Osteocyte (in vitro differentiated cells): ENCODE measurements at regions not wholly inside any gene's neighbourhood (a gene's known extent, or its start where the extent isn't known, plus 50 kb on each side); places are given as distances from the start of the nearest gene placed in this dataset.
A peak's percentile ranks its signal among the peaks of the same experiment; 100 is the strongest.

Experiments used
- DNase-seq: peaks from one replicate; pipeline ENCODE4 v3.0.0; 2021; ENCODE audit warnings: mixed read lengths; ENCODE audit not compliant: unreplicated experiment; ENCODE audit errors: extremely low spot score
- H3K27ac Mint-ChIP-seq: one replicate; pipeline ENCODE4 v1.8.0; 2021; ENCODE audit warnings: mild to moderate bottlenecking, mixed read lengths; ENCODE audit not compliant: unreplicated experiment
- H3K27me3 Mint-ChIP-seq: one replicate; pipeline ENCODE4 v1.8.0; 2021; ENCODE audit warnings: mixed read lengths; ENCODE audit not compliant: unreplicated experiment
- H3K36me3 Mint-ChIP-seq: one replicate; pipeline ENCODE4 v1.8.0; 2021; ENCODE audit warnings: mixed read lengths; ENCODE audit not compliant: unreplicated experiment
- H3K4me1 Mint-ChIP-seq: one replicate; pipeline ENCODE4 v1.8.0; 2021; ENCODE audit warnings: mixed read lengths; ENCODE audit not compliant: unreplicated experiment
- H3K4me3 Mint-ChIP-seq: one replicate; pipeline ENCODE4 v1.8.0; 2021; ENCODE audit warnings: mild to moderate bottlenecking, moderate library complexity, mixed read lengths; ENCODE audit not compliant: unreplicated experiment
- H3K9me3 Mint-ChIP-seq: one replicate; pipeline ENCODE4 v1.8.0; 2021; ENCODE audit warnings: mixed read lengths; ENCODE audit not compliant: unreplicated experiment
- CTCF ChIP-seq: fragments of 200-600 bp; sonication (generic); IDR thresholded peaks from 2 replicates; pipeline ENCODE4 v1.5.0; 2021; ENCODE audit warnings: antibody characterized with exemption, mild to moderate bottlenecking, moderate library complexity

GRCh38 chr17:5813357-5813756 lies 229.0 kb upstream of the NLRP1 start:
- Mint-ChIP-seq H3K27ac (no peak overlapping the region), H3K4me3 (no peak overlapping the region), H3K36me3 (no peaks in the 10 kb centered on the region), H3K27me3 (peaks cover 12% of the 10 kb centered on the region), H3K4me1 (no peaks in the 10 kb centered on the region), H3K9me3 (peaks cover 18% of the 10 kb centered on the region)
- no peak for TF ChIP-seq CTCF
- peak; percentile 32 for DNase-seq

GRCh38 chr17:5815396-5815795 lies 231.1 kb upstream of the NLRP1 start:
- no peaks in the 10 kb centered on the region for H3K4me1 Mint-ChIP-seq
- no peak overlapping the region for H3K27ac Mint-ChIP-seq
- no peaks in the 10 kb centered on the region for H3K36me3 Mint-ChIP-seq
- no peak for TF ChIP-seq CTCF
- H3K27me3 Mint-ChIP-seq, result peaks cover 15% of the 10 kb centered on the region
- peaks cover 10% of the 10 kb centered on the region for H3K9me3 Mint-ChIP-seq
- no peak overlapping the region for H3K4me3 Mint-ChIP-seq
- peak; percentile 80 for DNase-seq

GRCh38 chr17:5816491-5817070 lies 232.3 kb upstream of the NLRP1 start:
- Mint-ChIP-seq H3K9me3 (peaks cover under 1% of the 10 kb centered on the region), H3K4me1 (peaks cover 9% of the 10 kb centered on the region), H3K27me3 (peaks cover 10% of the 10 kb centered on the region), H3K27ac (no peak overlapping the region), H3K36me3 (no peaks in the 10 kb centered on the region), H3K4me3 (no peak overlapping the region)
- TF ChIP-seq CTCF, result no peak
- peak; percentile 82 for DNase-seq

- TF ChIP-seq CTCF, result no peak
- H3K4me1 Mint-ChIP-seq, result peaks cover 15% of the 10 kb centered on the region
- no peaks in the 10 kb centered on the region for H3K9me3 Mint-ChIP-seq
- peaks cover 10% of the 10 kb centered on the region for H3K27me3 Mint-ChIP-seq
- DNase-seq, result peak; percentile 36
- no peak overlapping the region for H3K4me3 Mint-ChIP-seq
- no peaks in the 10 kb centered on the region for H3K36me3 Mint-ChIP-seq
- H3K27ac Mint-ChIP-seq, result no peak overlapping the region
Measured at GRCh38 chr17:5817475-5818395, 233.4 kb upstream of the NLRP1 start.

GRCh38 chr17:5819396-5819795 lies 235.1 kb upstream of the NLRP1 start:
- H3K36me3 Mint-ChIP-seq, result no peaks in the 10 kb centered on the region
- H3K27ac Mint-ChIP-seq, result no peak overlapping the region
- H3K4me3 Mint-ChIP-seq, result no peak overlapping the region
- TF ChIP-seq CTCF, result no peak
- DNase-seq, result peak; percentile 65
- peaks cover 15% of the 10 kb centered on the region for H3K4me1 Mint-ChIP-seq
- H3K9me3 Mint-ChIP-seq, result no peaks in the 10 kb centered on the region
- H3K27me3 Mint-ChIP-seq, result peaks cover 10% of the 10 kb centered on the region
